ENCODE measurements at regions not wholly inside any gene's neighbourhood (a gene's known extent, or its start where the extent isn't known, plus 50 kb on each side); places are given as distances from the start of the nearest gene placed in this dataset.

DNA sequence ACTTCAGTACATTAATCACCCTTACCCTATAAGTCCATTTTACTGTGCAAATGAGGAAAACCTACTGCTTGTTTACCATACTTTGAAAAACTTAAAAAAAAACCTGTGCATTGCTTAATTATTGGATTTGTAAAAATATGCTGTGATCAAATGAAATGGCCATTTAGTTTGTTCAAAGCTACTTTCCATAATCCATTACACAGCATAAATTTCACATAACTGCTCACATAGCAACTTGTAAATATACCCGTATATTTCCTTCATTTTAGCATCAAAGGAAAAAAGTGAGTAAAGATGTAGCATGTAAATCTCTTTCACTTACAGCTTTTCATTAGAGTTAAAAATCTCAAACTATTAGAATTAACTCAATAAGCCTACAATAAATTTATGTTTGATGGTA lies 415.1 kb downstream of the NR4A2 start:
- ChIA-PET CTCF (no interaction called here), POLR2A (no interaction called here)
- no peak for DNase-seq (ENCODE audit: extremely low spot score)
- TF ChIP-seq, protein P1, sequence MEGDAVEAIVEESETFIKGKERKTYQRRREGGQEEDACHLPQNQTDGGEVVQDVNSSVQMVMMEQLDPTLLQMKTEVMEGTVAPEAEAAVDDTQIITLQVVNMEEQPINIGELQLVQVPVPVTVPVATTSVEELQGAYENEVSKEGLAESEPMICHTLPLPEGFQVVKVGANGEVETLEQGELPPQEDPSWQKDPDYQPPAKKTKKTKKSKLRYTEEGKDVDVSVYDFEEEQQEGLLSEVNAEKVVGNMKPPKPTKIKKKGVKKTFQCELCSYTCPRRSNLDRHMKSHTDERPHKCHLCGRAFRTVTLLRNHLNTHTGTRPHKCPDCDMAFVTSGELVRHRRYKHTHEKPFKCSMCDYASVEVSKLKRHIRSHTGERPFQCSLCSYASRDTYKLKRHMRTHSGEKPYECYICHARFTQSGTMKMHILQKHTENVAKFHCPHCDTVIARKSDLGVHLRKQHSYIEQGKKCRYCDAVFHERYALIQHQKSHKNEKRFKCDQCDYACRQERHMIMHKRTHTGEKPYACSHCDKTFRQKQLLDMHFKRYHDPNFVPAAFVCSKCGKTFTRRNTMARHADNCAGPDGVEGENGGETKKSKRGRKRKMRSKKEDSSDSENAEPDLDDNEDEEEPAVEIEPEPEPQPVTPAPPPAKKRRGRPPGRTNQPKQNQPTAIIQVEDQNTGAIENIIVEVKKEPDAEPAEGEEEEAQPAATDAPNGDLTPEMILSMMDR (IDR thresholded peaks at IDR 0.05; ENCODE audit: control extremely low read depth, extremely low read depth, low read depth, missing control alignments): no peak

DNA sequence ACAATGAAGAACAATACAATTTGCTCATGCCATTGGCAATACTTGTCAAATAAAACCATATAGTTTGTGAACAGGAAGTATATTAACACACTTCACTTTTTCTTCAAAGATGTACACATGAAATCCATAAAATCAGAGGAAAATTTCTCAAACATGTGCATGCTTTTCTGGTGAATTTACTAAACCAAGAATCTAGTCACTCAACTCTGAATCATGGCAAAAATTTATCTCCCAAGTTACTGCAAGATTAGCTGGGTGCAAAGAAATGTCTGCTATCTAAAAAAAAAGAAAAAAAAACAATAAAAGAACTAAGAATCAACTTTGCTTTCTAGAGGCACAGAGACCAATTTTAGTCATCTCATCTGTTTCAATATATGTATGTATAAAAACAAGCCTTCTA lies 419.2 kb downstream of the NR4A2 start:
- POLR2A ChIA-PET: no interaction called here
- TF ChIP-seq, protein P1 (IDR thresholded peaks at IDR 0.05; ENCODE audit: control extremely low read depth, extremely low read depth, low read depth, missing control alignments): no peak
- CTCF ChIA-PET: no interaction called here
- no peak for DNase-seq (ENCODE audit: extremely low spot score)

DNA sequence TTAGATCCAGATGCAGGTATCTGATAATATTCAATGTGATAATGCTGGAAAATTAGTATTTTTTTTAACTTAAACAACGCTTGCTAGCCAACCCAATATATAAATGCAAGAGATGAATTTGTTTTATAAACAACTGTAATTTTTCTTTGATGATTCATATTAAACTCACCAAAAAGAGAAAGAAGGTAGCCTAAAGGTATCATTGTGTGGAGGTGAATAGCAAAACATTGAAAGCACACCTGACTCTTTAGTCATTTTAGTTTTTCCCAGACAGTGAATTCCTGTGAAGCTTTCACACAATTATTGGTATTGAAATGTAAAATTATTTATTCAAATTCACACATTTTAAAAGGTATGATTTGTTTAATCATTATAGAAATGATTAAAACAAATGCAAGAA lies 424.0 kb downstream of the NR4A2 start:
- POLR2A ChIA-PET: no interaction called here
- TF ChIP-seq, protein P1 (IDR thresholded peaks at IDR 0.05; ENCODE audit: control extremely low read depth, extremely low read depth, low read depth, missing control alignments): no peak

DNA sequence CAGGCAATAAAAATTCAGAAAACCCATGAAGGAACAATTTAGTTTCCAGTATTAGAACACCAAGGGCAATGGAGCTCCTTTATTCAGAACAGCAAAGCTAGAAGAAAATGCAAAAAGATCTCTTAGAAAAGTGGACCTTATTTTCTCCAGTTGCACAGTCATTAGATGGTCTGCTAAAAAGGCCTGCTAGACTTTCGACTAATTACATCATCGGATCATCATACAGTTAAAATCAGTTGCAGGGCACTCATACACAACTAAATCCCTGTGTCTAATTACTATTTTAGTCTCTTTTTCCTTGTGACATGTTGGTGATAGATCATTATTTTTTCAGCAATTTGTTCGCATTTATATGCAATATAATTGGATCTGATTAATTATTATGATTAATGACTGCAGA lies 425.3 kb downstream of the NR4A2 start:
- ChIA-PET CTCF (interaction anchor here (1.2 to 2.0 kb wide), 3 partner anchors 11 to 23 kb away, joined by 3 to 7 read pairs (median 4); no protein-coding TSS in a partner anchor), POLR2A (no interaction called here)
- TF ChIP-seq, protein P1 (IDR thresholded peaks at IDR 0.05; ENCODE audit: control extremely low read depth, extremely low read depth, low read depth, missing control alignments): no peak
- DNase-seq (ENCODE audit: extremely low spot score): no peak

More for the DNA sequence above, 424.0 kb downstream of the NR4A2 start:
- CTCF ChIA-PET: interaction anchor here (1.2 kb wide), 2 partner anchors 10 kb away, joined by 3 read pairs; no protein-coding TSS in a partner anchor
- no peak for DNase-seq (ENCODE audit: extremely low spot score)

DNA sequence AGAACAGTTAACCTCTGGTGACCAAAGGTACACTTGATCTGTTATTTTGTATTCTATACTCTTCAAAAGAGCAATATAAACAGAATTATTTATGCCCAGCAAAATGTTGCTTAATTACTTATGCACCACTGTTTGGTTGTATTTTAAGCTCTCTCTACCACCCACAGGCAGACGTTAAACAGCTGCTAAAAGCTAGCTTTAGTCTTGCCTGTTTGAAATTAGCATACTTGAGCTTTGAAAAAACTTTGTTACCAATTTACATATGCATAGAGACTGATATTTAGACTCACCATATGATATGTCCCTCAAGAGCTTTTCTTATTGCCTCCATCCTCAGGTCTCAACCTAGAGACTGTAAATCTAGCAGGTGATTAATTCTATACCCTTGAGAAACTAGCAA lies 426.9 kb downstream of the NR4A2 start:
- TF ChIP-seq, protein P1 (IDR thresholded peaks at IDR 0.05; ENCODE audit: control extremely low read depth, extremely low read depth, low read depth, missing control alignments): no peak
- ChIA-PET CTCF (interaction anchor here (2.0 kb wide), 1 partner anchor 25 kb away, joined by 4 read pairs; no protein-coding TSS in a partner anchor), POLR2A (no interaction called here)
- no peak for DNase-seq (ENCODE audit: extremely low spot score)

DNA sequence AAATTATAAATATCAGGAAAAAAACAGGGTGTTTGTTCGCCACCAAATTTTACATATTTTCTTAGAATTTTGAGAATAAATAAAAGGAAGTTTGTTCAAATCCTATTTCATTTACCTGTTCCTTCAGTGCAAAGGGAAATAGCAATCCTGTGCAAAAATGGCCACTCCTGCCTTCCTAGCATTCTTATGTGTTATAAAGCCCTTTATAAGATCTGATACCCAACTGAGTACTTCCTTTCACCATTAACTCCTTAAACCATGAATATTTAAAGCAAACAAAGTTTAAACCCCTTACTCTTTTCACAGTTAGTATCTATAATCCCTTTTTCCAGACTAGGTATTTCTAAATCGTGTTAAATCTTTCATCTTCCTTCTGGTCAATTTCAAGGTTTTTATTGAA lies 427.8 kb downstream of the NR4A2 start:
- ChIA-PET POLR2A (no interaction called here), CTCF (no interaction called here)
- DNase-seq (ENCODE audit: extremely low spot score): no peak
- TF ChIP-seq, protein P1 (IDR thresholded peaks at IDR 0.05; ENCODE audit: control extremely low read depth, extremely low read depth, low read depth, missing control alignments): no peak

DNA sequence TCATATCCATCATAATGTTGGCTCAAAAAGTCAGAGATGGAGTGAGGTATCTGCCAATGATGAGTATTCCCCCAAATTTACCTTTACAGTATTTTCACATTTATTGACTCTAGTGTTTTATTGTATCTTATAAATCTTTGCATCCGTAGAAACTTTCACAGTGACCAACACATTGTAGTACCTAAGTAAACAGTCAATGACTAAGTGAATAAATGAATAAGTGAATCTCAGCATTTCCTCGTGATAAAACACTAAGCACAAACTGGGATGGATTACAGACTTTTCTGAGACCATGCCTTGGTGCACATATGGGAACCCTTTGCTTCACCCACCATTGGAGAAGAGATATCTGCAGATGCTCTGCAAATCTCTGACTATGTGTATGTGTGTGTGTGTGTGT lies 429.9 kb downstream of the NR4A2 start:
- CTCF ChIA-PET: no interaction called here
- TF ChIP-seq, protein P1 (IDR thresholded peaks at IDR 0.05; ENCODE audit: control extremely low read depth, extremely low read depth, low read depth, missing control alignments): no peak
- POLR2A ChIA-PET: no interaction called here

More for the DNA sequence above, 429.9 kb downstream of the NR4A2 start:
- DNase-seq (ENCODE audit: extremely low spot score): no peak
